ENCODE measurements at regions not wholly inside any gene's neighbourhood (a gene's known extent, or its start where the extent isn't known, plus 50 kb on each side); places are given as distances from the start of the nearest gene placed in this dataset.
"Not testable (repeated sequence)": the region's sequence is repeated elsewhere in the genome, so short reads cannot be mapped to it uniquely, and the experiment has no call there.

DNA sequence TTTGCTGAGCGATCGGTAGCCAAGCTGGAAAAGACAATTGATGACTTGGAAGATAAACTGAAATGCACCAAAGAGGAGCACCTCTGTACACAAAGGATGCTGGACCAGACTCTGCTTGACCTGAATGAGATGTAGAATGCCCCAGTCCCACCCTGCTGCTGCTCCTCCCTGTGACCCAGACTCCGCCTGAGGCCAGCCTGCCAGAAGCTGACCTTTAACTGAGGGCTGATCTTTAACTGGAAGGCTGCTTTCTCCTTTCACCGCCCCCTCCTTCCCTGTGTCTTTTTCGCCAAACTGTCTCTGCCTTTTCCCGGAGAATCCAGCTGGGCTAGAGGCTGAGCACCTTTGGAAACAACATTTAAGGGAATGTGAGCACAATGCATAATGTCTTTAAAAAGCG is 109.0 kb upstream of the TOX3 start:
- POLR2A ChIA-PET; H3K27ac Mint-ChIP-seq; H3K36me3 Mint-ChIP-seq; H3K36me3 ChIP-seq (ENCODE audit: control insufficient read depth in 2 of 2, extremely low read depth in 1 of 2, insufficient read depth in 1 of 2, low read length in 1 of 2); H3K27me3 Mint-ChIP-seq; H3K4me1 Mint-ChIP-seq; ATAC-seq (replicated peaks in 1 of 4); H3K4me1 ChIP-seq (ENCODE audit: control insufficient read depth in 1 of 2, extremely low read depth in 1 of 2, insufficient read depth in 2 of 2, low read length in 2 of 2); DNase-seq; H3K4me3 ChIP-seq (ENCODE audit: control insufficient read depth in 1 of 2, extremely low read depth in 1 of 2, low read length in 1 of 2); H3K4me3 Mint-ChIP-seq; H3K9me3 ChIP-seq; H3K27me3 ChIP-seq (replicated peaks in 1 of 2; ENCODE audit: control insufficient read depth in 2 of 2, extremely low read depth in 1 of 2, insufficient read depth in 2 of 2, low read length in 1 of 2); CTCF ChIA-PET; H3K27ac ChIP-seq (ENCODE audit: low read length): not testable (repeated sequence)
- peaks cover 9 to 26% (median 15%) of the 10 kb centered on the region in 3 donors for H3K9me3 Mint-ChIP-seq
- 85% methylated on average over 4 of the region's 7 CpGs for WGBS (ENCODE audit: insufficient coverage)

DNA sequence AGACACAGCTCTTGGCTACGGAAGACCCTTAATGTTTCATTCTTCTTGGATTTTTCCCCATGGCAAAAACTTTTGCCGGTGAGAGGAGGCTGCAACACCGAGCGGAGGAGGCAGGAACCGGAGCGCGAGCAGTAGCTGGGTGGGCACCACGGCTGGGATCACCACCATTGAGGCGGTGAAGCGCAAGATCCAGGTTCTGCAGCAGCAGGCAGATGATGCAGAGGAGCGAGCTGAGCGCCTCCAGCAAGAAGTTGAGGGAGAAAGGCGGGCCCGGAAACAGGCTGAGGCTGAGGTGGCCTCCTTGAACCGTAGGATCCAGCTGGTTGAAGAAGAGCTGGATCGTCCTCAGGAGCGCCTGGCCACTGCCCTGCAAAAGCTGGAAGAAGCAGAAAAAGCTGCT is 108.2 kb upstream of the TOX3 start:
- POLR2A ChIA-PET, CTCF ChIA-PET: not testable (repeated sequence)
- WGBS (ENCODE audit: insufficient coverage): 76% methylated on average over 10 of the region's 17 CpGs

DNA sequence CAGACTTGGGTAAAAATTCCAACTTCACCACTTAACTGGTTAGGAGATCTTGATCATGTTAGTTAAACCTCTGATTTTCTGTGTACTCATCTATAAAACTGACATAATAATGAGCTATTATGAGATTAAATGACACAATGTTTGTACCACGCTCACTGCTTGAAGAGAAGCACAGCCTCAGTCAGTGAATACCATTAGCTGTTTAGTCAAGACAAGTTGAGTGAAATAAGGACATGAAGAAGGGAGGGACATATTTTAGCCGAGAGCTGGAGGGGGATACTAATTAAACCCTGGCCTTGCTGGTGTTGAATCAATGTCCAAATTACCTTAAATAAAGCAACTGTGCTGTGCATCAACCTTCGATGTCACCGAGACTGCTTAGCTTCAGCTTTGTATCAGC is 105.1 kb upstream of the TOX3 start:
- WGBS (ENCODE audit: insufficient coverage): no CpG with 5 or more reads among the region's 4 CpGs
- no peak overlapping the region for H3K4me3 ChIP-seq (ENCODE audit: control insufficient read depth in 1 of 2, extremely low read depth in 1 of 2, low read length in 1 of 2)
- POLR2A ChIA-PET: no interaction called here
- H3K9me3 Mint-ChIP-seq: peaks cover 0 to 15% (median 2%) of the 10 kb centered on the region in 3 donors
- no peaks in the 10 kb centered on the region for H3K4me1 ChIP-seq (ENCODE audit: control insufficient read depth in 1 of 2, extremely low read depth in 1 of 2, insufficient read depth in 2 of 2, low read length in 2 of 2)
- H3K36me3 ChIP-seq (ENCODE audit: control insufficient read depth in 2 of 2, extremely low read depth in 1 of 2, insufficient read depth in 1 of 2, low read length in 1 of 2): no peaks in the 10 kb centered on the region
- H3K27ac Mint-ChIP-seq: no peak overlapping the region
- H3K27me3 ChIP-seq (replicated peaks in 1 of 2; ENCODE audit: control insufficient read depth in 2 of 2, extremely low read depth in 1 of 2, insufficient read depth in 2 of 2, low read length in 1 of 2): no peaks in the 10 kb centered on the region
- H3K4me1 Mint-ChIP-seq: no peaks in the 10 kb centered on the region
- no peak for ATAC-seq (replicated peaks in 1 of 4)
- no peaks in the 10 kb centered on the region for H3K36me3 Mint-ChIP-seq
- H3K4me3 Mint-ChIP-seq: no peak overlapping the region
- no peak overlapping the region for H3K27ac ChIP-seq (ENCODE audit: low read length)
- CTCF ChIA-PET: no interaction called here
- H3K9me3 ChIP-seq: no peaks in the 10 kb centered on the region
- DNase-seq: no peak
- no peaks in the 10 kb centered on the region for H3K27me3 Mint-ChIP-seq

More for the DNA sequence above, 108.2 kb upstream of the TOX3 start:
- not testable (repeated sequence) for H3K36me3 Mint-ChIP-seq; H3K4me1 ChIP-seq (ENCODE audit: control insufficient read depth in 1 of 2, extremely low read depth in 1 of 2, insufficient read depth in 2 of 2, low read length in 2 of 2); H3K4me3 ChIP-seq (ENCODE audit: control insufficient read depth in 1 of 2, extremely low read depth in 1 of 2, low read length in 1 of 2); H3K27me3 ChIP-seq (replicated peaks in 1 of 2; ENCODE audit: control insufficient read depth in 2 of 2, extremely low read depth in 1 of 2, insufficient read depth in 2 of 2, low read length in 1 of 2); H3K4me1 Mint-ChIP-seq; H3K36me3 ChIP-seq (ENCODE audit: control insufficient read depth in 2 of 2, extremely low read depth in 1 of 2, insufficient read depth in 1 of 2, low read length in 1 of 2); H3K9me3 ChIP-seq; DNase-seq; H3K27me3 Mint-ChIP-seq; H3K4me3 Mint-ChIP-seq; ATAC-seq (replicated peaks in 1 of 4); H3K27ac Mint-ChIP-seq; H3K27ac ChIP-seq (ENCODE audit: low read length)
- peaks cover 6 to 22% (median 10%) of the 10 kb centered on the region in 3 donors for H3K9me3 Mint-ChIP-seq

DNA sequence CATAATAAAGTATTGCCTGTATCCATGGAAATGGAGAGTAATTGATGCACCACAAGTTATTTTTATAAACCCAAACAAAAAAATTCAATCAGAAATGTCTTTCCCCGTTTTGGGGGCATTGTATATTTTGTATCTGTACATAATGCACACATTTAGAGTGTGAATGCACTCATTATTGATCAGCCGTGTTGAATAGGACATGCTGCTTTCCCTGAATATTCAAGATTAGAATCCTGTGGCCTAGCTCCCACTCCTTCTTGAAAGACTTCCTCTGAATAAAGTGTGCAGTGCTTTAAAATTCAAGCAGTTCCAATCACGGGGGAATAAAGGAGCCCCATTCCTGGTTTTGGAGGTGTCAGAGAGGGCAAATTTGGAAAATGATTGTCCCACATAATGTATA is 103.8 kb upstream of the TOX3 start:
- H3K4me3 Mint-ChIP-seq: no peak overlapping the region
- CTCF ChIA-PET: no interaction called here

DNA sequence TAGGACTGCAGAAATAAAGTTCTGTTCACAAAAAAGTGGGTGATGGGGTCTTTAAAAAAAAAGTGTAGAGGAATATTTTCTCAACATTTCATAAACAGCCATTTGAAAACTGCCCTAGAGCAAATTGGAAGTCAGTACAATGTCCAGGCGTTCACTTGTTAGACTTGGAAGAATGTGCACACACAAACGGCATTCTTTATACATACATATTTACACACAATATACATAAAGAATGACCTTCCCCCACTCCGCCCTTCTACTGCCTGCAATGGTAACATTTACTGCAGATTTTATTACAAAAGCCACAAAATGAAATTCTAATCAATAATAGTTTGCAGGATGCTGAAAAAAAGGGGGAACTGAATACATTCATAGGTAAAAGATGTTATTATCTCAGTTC is 103.4 kb upstream of the TOX3 start:
- Mint-ChIP-seq H3K9me3 (peaks cover 0 to 11% (median 3%) of the 10 kb centered on the region in 3 donors), H3K27me3 (no peaks in the 10 kb centered on the region), H3K4me1 (no peaks in the 10 kb centered on the region), H3K4me3 (no peak overlapping the region), H3K36me3 (no peaks in the 10 kb centered on the region), H3K27ac (no peak overlapping the region)
- Histone ChIP-seq H3K27ac (ENCODE audit: low read length) (no peak overlapping the region), H3K36me3 (ENCODE audit: control insufficient read depth in 2 of 2, extremely low read depth in 1 of 2, insufficient read depth in 1 of 2, low read length in 1 of 2) (no peaks in the 10 kb centered on the region), H3K27me3 (replicated peaks in 1 of 2; ENCODE audit: control insufficient read depth in 2 of 2, extremely low read depth in 1 of 2, insufficient read depth in 2 of 2, low read length in 1 of 2) (no peaks in the 10 kb centered on the region), H3K4me3 (ENCODE audit: control insufficient read depth in 1 of 2, extremely low read depth in 1 of 2, low read length in 1 of 2) (no peak overlapping the region), H3K9me3 (no peaks in the 10 kb centered on the region), H3K4me1 (ENCODE audit: control insufficient read depth in 1 of 2, extremely low read depth in 1 of 2, insufficient read depth in 2 of 2, low read length in 2 of 2) (no peaks in the 10 kb centered on the region)
- no peak for DNase-seq
- ChIA-PET POLR2A (no interaction called here), CTCF (no interaction called here)
- ATAC-seq (replicated peaks in 1 of 4): no peak
- WGBS (ENCODE audit: insufficient coverage): 73% methylated on average over 2 of the region's 3 CpGs

More for the DNA sequence above, 103.8 kb upstream of the TOX3 start:
- no peak overlapping the region for H3K27ac ChIP-seq (ENCODE audit: low read length)
- no peaks in the 10 kb centered on the region for H3K4me1 ChIP-seq (ENCODE audit: control insufficient read depth in 1 of 2, extremely low read depth in 1 of 2, insufficient read depth in 2 of 2, low read length in 2 of 2)
- H3K27me3 ChIP-seq (replicated peaks in 1 of 2; ENCODE audit: control insufficient read depth in 2 of 2, extremely low read depth in 1 of 2, insufficient read depth in 2 of 2, low read length in 1 of 2): no peaks in the 10 kb centered on the region
- ATAC-seq (replicated peaks in 1 of 4) (no peak), DNase-seq (no peak)
- Mint-ChIP-seq H3K36me3 (no peaks in the 10 kb centered on the region), H3K4me1 (no peaks in the 10 kb centered on the region), H3K27me3 (no peaks in the 10 kb centered on the region), H3K9me3 (peaks cover 0 to 15% (median 5%) of the 10 kb centered on the region in 3 donors), H3K27ac (no peak overlapping the region)
- H3K9me3 ChIP-seq: no peaks in the 10 kb centered on the region
- no peaks in the 10 kb centered on the region for H3K36me3 ChIP-seq (ENCODE audit: control insufficient read depth in 2 of 2, extremely low read depth in 1 of 2, insufficient read depth in 1 of 2, low read length in 1 of 2)
- POLR2A ChIA-PET: no interaction called here
- WGBS (ENCODE audit: insufficient coverage): no CpG with 5 or more reads among the region's 3 CpGs
- no peak overlapping the region for H3K4me3 ChIP-seq (ENCODE audit: control insufficient read depth in 1 of 2, extremely low read depth in 1 of 2, low read length in 1 of 2)

DNA sequence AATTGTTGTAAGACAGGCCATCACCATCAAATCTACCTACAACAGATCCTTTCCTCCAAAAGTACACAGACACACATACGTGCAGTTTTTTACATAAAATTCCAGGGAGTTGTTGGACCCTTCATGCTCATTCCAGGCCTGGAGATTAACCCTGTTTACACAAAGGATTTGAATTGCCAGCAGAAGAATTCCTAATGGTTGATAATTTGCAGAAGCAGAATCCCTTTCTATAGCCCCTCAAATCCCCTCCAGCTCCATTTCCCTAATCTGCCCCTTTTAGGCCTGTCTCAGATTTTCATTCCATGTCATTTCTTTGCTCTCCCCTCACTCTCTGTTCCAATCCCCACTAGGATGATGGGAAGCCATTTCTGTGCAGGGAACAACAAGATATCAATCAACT is 102.9 kb upstream of the TOX3 start:
- no CpG with 5 or more reads among the region's 1 CpG for WGBS (ENCODE audit: insufficient coverage)
- H3K27ac Mint-ChIP-seq: no peak overlapping the region

DNA sequence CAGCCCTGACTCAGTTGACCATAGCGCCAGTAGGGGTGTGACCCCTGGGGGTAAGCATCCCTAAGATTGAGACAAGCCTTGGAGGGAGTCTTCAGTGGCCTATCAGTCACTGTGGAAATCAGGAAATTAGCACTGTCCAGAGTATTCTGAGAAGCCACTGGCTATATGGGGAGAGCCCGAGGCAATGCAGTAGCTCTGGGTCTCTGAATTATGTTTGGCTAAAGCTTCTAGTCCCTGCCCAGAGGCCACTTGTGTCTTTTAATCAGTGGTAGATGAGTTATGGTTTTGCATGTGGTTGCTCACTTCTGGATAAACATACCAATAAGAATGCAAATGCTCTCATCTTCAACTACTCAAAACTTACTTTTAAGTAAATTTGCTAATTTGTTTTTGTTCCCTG is 100.6 kb upstream of the TOX3 start:
- Histone ChIP-seq H3K4me3 (ENCODE audit: control insufficient read depth in 1 of 2, extremely low read depth in 1 of 2, low read length in 1 of 2) (no peak overlapping the region), H3K4me1 (ENCODE audit: control insufficient read depth in 1 of 2, extremely low read depth in 1 of 2, insufficient read depth in 2 of 2, low read length in 2 of 2) (no peaks in the 10 kb centered on the region), H3K9me3 (no peaks in the 10 kb centered on the region), H3K36me3 (ENCODE audit: control insufficient read depth in 2 of 2, extremely low read depth in 1 of 2, insufficient read depth in 1 of 2, low read length in 1 of 2) (no peaks in the 10 kb centered on the region), H3K27ac (ENCODE audit: low read length) (no peak overlapping the region), H3K27me3 (replicated peaks in 1 of 2; ENCODE audit: control insufficient read depth in 2 of 2, extremely low read depth in 1 of 2, insufficient read depth in 2 of 2, low read length in 1 of 2) (no peaks in the 10 kb centered on the region)
- H3K27me3 Mint-ChIP-seq: no peaks in the 10 kb centered on the region
- no peaks in the 10 kb centered on the region for H3K4me1 Mint-ChIP-seq
- no peaks in the 10 kb centered on the region for H3K36me3 Mint-ChIP-seq
- POLR2A ChIA-PET: no interaction called here
- CTCF ChIA-PET: no interaction called here
- ATAC-seq (replicated peaks in 1 of 4) (no peak), DNase-seq (no peak)
- H3K27ac Mint-ChIP-seq: no peak overlapping the region
- no peak overlapping the region for H3K4me3 Mint-ChIP-seq
- H3K9me3 Mint-ChIP-seq: peaks cover 0 to 9% (median 4%) of the 10 kb centered on the region in 3 donors
- WGBS (ENCODE audit: insufficient coverage): 93% methylated on average over 1 of the region's 2 CpGs

More for the DNA sequence above, 102.9 kb upstream of the TOX3 start:
- Histone ChIP-seq H3K27me3 (replicated peaks in 1 of 2; ENCODE audit: control insufficient read depth in 2 of 2, extremely low read depth in 1 of 2, insufficient read depth in 2 of 2, low read length in 1 of 2) (no peaks in the 10 kb centered on the region), H3K9me3 (no peaks in the 10 kb centered on the region), H3K4me1 (ENCODE audit: control insufficient read depth in 1 of 2, extremely low read depth in 1 of 2, insufficient read depth in 2 of 2, low read length in 2 of 2) (no peaks in the 10 kb centered on the region), H3K4me3 (ENCODE audit: control insufficient read depth in 1 of 2, extremely low read depth in 1 of 2, low read length in 1 of 2) (no peak overlapping the region), H3K36me3 (ENCODE audit: control insufficient read depth in 2 of 2, extremely low read depth in 1 of 2, insufficient read depth in 1 of 2, low read length in 1 of 2) (no peaks in the 10 kb centered on the region), H3K27ac (ENCODE audit: low read length) (no peak overlapping the region)
- DNase-seq (no peak), ATAC-seq (replicated peaks in 1 of 4) (no peak)
- ChIA-PET POLR2A (no interaction called here), CTCF (no interaction called here)
- Mint-ChIP-seq H3K27me3 (no peaks in the 10 kb centered on the region), H3K9me3 (peaks cover 0 to 7% (median 3%) of the 10 kb centered on the region in 3 donors), H3K4me3 (no peak overlapping the region), H3K4me1 (no peaks in the 10 kb centered on the region), H3K36me3 (no peaks in the 10 kb centered on the region)
